Activated CD8-positive, alpha-beta memory T cell treated with anti-CD3 and anti-CD28 coated beads, Interleukin-2, amount 10 ng/mL, durations not matched to agents 7 days and 5 days (primary cell): ENCODE measurements at regions not wholly inside any gene's neighbourhood (a gene's known extent, or its start where the extent isn't known, plus 50 kb on each side); places are given as distances from the start of the nearest gene placed in this dataset.
"Not testable (repeated sequence)": the region's sequence is repeated elsewhere in the genome, so short reads cannot be mapped to it uniquely, and the experiment has no call there.

ENCODE experiments used
- ATAC-seq: fragments of 150-1000 bp; cut with Tn5 transposase; one replicate; pipeline ENCODE4 v1.10.0; 2021; ENCODE audit warnings: moderate library complexity
- CTCF ChIA-PET: fragments of 350-600 bp; sonication (Branson Sonifier 250); formaldehyde crosslinking; loops from one replicate; lab custom pipeline; 2021; ENCODE audit warnings: antibody characterized with exemption; lab: Charles Lee
- DNase-seq: peaks from one replicate; pipeline ENCODE4 v3.0.0-alpha.2; 2020
- H3K27ac Mint-ChIP-seq: one replicate; pipeline ENCODE4 v1.8.0; 2021; ENCODE audit warnings: mild to moderate bottlenecking, mixed read lengths
- H3K27me3 Mint-ChIP-seq: one replicate; pipeline ENCODE4 v1.8.0; 2021; ENCODE audit warnings: mixed read lengths
- H3K36me3 Mint-ChIP-seq: one replicate; pipeline ENCODE4 v1.8.0; 2021; ENCODE audit warnings: mild to moderate bottlenecking, mixed read lengths
- H3K4me1 Mint-ChIP-seq: one replicate; pipeline ENCODE4 v1.8.0; 2021; ENCODE audit warnings: mixed read lengths
- H3K4me3 Mint-ChIP-seq: one replicate; pipeline ENCODE4 v1.8.0; 2021; ENCODE audit warnings: mild to moderate bottlenecking, moderate library complexity, mixed read lengths
- H3K9me3 Mint-ChIP-seq: one replicate; pipeline ENCODE4 v1.8.0; 2022; ENCODE audit warnings: low read depth, mixed read lengths

DNA sequence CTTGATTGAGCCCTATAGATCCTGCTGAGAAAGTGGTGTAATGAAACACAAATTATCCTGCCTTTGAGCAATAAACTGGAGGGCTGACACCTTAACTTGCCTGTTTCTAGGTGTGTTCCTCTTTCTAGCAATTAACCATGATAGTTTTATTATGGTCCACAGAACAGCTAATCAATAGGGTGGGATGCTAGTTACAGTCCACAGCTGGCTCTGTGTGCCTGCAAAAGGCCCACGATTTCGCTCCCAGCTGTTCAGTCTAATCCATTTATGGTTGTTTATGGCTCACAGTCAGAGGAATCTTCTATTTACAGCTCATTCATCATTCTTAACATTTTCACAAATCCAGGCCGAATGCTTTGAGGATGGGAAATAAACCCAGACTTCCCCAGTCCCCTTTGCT, 674.9 kb downstream of the SMARCA1 start:
- CTCF ChIA-PET: no interaction called here
- ATAC-seq: no peak
- Mint-ChIP-seq H3K36me3 (no peaks in the 10 kb centered on the region), H3K9me3 (no peaks in the 10 kb centered on the region), H3K4me1 (no peaks in the 10 kb centered on the region), H3K27ac (no peak overlapping the region), H3K27me3 (no peaks in the 10 kb centered on the region), H3K4me3 (no peak overlapping the region)
- DNase-seq: no peak

DNA sequence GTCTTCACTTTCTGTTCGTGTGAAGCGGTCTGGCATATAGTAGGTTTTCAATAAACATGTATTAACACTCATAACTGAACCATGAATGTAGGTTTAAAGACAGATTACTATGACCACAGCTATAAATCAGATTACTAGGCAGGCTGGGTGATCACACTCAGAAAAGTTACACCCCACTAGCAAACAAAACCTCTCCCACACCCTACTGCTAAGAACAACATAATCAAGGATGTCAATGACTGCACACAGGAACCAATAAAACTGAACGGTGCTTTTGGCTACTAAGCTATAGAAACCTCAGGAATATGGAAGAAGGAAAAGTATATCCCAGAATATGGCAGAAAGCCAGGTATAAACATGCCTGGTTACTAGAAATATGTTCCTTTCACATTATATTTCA, 676.9 kb downstream of the SMARCA1 start:
- H3K9me3 Mint-ChIP-seq: no peaks in the 10 kb centered on the region
- no peaks in the 10 kb centered on the region for H3K36me3 Mint-ChIP-seq
- no peak for ATAC-seq
- no peak for DNase-seq
- no peak overlapping the region for H3K27ac Mint-ChIP-seq
- H3K27me3 Mint-ChIP-seq: no peaks in the 10 kb centered on the region
- CTCF ChIA-PET: no interaction called here
- no peak overlapping the region for H3K4me3 Mint-ChIP-seq
- H3K4me1 Mint-ChIP-seq: no peaks in the 10 kb centered on the region

DNA sequence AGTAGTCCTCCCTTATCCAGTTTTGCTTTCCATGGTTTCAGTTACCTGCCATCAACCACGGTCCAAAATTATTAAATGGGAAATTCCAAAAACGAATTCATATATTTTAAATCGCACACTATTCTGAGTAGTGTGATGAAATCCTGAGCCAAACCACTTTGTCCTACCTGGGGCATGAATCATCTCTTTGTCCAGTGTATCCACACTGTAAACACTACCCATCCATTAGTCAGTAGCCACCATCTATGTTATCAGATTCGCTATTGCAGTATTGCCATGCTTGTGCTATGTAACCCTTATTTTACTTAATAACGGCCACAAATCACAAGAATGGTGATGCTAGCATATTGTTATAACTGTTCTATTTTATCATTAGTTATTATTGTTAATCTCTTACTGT, 704.6 kb downstream of the SMARCA1 start:
- CTCF ChIA-PET: no interaction called here
- DNase-seq: no peak
- ATAC-seq: no peak
- Mint-ChIP-seq H3K27ac (no peak overlapping the region), H3K27me3 (no peaks in the 10 kb centered on the region), H3K4me1 (no peaks in the 10 kb centered on the region), H3K36me3 (no peaks in the 10 kb centered on the region), H3K9me3 (no peaks in the 10 kb centered on the region), H3K4me3 (no peak overlapping the region)

DNA sequence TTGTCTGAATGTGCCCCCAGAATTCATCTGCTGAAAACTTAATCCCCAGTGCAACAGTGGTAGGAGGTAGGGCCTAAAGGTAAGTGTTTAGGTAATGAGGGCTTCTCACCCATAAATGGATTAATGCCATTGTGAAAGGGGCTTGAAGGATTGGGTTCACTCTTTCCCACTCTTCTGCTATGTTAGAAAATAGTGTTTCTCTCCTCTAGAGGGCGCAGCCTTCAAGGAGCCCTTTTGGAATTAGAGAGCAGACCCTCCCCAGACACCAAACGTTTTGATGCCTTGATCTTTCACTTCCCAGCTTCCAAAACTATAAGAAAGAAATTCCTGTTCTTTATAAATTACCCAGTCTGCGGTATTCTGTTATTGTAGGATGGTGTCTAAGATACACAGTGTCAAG, 706.4 kb downstream of the SMARCA1 start:
- H3K27me3 Mint-ChIP-seq: no peaks in the 10 kb centered on the region

DNA sequence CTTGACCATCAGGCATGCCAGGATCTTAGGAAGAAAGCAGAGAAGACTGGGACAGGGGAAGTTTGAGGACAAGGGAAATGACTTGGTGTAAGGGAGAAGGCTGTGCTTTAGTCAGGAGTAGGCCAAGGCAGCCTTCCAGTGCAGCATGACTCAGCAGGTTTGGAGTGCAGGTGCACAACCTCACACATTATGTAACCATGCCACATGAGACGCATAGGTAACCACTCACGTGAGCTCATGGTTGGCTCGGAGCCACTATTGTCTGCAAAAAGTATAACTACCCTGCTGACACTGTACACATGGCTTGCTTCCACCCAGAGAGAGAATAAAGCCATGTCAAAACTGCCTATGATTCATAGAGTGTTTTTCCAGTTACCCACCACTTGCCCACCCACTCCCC, 715.9 kb downstream of the SMARCA1 start:
- no peaks in the 10 kb centered on the region for H3K36me3 Mint-ChIP-seq
- CTCF ChIA-PET: no interaction called here
- H3K27me3 Mint-ChIP-seq: no peaks in the 10 kb centered on the region
- DNase-seq (no peak), ATAC-seq (no peak)
- H3K4me3 Mint-ChIP-seq: no peak overlapping the region
- H3K4me1 Mint-ChIP-seq: no peaks in the 10 kb centered on the region
- no peak overlapping the region for H3K27ac Mint-ChIP-seq
- no peaks in the 10 kb centered on the region for H3K9me3 Mint-ChIP-seq

More for the DNA sequence above, 706.4 kb downstream of the SMARCA1 start:
- Mint-ChIP-seq H3K4me1 (no peaks in the 10 kb centered on the region), H3K4me3 (no peak overlapping the region), H3K27ac (no peak overlapping the region), H3K36me3 (no peaks in the 10 kb centered on the region), H3K9me3 (no peaks in the 10 kb centered on the region)
- no peak for DNase-seq
- no peak for ATAC-seq
- CTCF ChIA-PET: no interaction called here

DNA sequence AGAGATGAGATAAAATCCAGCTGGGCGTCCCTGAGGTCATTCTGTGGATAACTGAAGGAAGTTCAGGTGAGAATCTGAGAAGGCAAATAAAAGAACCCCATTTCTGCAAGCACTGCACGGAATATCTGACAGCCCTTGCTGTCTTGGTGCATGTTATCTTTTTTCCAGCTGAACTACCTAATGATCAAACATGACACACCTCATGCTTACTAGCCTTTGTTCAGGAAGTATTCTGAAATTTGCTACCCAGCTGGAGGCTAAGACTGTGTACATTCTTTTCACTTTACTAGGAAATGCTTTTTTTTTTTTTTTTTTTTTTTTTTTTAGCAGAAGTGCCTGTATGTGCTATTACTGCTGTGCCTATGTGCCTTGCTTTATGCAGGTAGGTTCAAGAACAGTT, 718.1 kb downstream of the SMARCA1 start:
- Mint-ChIP-seq H3K27ac (no peak overlapping the region), H3K36me3 (no peaks in the 10 kb centered on the region), H3K4me3 (no peak overlapping the region), H3K4me1 (no peaks in the 10 kb centered on the region), H3K27me3 (no peaks in the 10 kb centered on the region), H3K9me3 (no peaks in the 10 kb centered on the region)
- CTCF ChIA-PET: no interaction called here
- ATAC-seq (no peak), DNase-seq (no peak)

DNA sequence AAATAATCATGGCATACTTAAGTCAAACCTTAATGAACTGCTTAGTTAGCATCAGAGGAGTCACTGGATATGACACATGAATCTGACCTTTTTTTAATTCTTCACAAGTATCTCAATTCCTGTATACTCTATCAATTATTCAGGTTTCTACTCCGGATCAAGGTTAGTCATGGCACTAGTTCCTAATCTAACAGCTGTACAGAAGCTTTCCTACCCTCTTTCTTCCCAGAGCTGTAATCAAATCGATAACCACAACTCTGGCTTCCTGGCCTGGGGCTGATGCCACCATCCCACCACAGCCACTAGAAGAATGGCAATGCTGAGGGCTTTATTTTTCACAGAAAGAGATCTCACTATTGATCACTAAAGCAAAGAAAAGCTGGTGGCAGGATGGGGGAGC, 718.5 kb downstream of the SMARCA1 start:
- Mint-ChIP-seq H3K36me3 (no peaks in the 10 kb centered on the region), H3K4me3 (no peak overlapping the region), H3K27me3 (no peaks in the 10 kb centered on the region), H3K4me1 (no peaks in the 10 kb centered on the region), H3K9me3 (no peaks in the 10 kb centered on the region), H3K27ac (no peak overlapping the region)
- no peak for DNase-seq
- ATAC-seq: no peak
- CTCF ChIA-PET: no interaction called here

DNA sequence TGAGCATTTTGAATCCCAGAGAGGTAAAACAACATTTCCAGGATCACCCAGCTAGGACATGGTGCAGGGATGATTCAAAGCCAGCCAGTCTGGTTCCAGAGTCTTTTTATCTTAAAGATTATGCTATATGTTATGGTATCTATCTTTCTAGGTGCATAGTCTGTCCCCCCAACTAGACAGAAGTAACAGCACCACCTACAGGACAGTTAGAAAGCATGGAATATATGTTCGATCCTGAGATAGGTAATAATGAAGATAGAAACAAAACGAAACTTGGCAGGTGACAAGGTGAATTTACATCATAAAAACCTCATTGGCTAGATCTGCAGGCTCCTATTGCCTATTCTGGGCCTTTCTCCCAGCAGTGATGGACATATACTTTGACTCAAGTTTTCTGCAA, 723.2 kb downstream of the SMARCA1 start:
- CTCF ChIA-PET: no interaction called here
- Mint-ChIP-seq H3K9me3 (peaks cover 2% of the 10 kb centered on the region), H3K36me3 (no peaks in the 10 kb centered on the region), H3K27ac (no peak overlapping the region), H3K27me3 (no peaks in the 10 kb centered on the region), H3K4me3 (no peak overlapping the region), H3K4me1 (no peaks in the 10 kb centered on the region)
- ATAC-seq: no peak
- DNase-seq: no peak

DNA sequence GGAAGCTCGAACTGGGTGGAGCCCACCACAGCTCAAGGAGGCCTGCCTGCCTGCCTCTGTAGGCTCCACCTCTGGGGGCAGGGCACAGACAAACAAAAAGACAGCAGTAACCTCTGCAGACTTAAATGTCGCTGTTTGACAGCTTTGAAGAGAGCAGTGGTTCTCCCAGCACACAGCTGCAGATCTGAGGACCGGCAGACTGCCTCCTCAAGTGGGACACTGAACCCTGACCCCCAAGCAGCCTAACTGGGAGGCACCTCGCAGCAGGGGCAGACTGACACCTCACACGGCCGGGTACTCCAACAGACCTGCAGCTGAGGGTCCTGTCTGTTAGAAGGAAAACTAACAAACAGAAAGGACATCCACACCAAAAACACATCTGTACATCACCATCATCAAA, 730.9 kb upstream of the ACTRT1 start:
- CTCF ChIA-PET, ATAC-seq: not testable (repeated sequence)
- H3K4me3 Mint-ChIP-seq: peak overlapping the region; percentile 20

DNA sequence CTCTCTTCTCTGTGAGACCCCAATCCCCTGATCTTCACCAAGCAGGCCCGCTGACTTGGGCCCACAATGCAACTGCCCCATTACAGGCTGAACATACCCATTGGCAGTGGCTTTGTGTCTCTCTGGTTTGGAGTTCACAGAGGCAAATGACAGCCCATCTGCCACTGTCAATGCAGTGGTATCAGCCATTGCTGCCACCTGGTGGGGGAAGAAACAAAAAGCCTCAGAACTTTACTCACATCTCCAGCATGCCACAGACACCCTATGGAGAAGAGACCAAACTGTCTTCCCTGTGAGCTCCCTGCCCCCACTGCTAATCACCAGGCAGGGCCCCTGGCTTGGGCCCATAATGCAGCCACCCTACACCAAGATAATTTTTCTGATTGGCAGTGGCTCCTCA, 729.3 kb upstream of the ACTRT1 start:
- DNase-seq (peak; percentile 39), ATAC-seq (no peak)
- no peaks in the 10 kb centered on the region for H3K9me3 Mint-ChIP-seq
- CTCF ChIA-PET: no interaction called here
- H3K27ac Mint-ChIP-seq: no peak overlapping the region
- peaks cover 4% of the 10 kb centered on the region for H3K4me1 Mint-ChIP-seq
- H3K27me3 Mint-ChIP-seq: no peaks in the 10 kb centered on the region
- no peaks in the 10 kb centered on the region for H3K36me3 Mint-ChIP-seq
- no peak overlapping the region for H3K4me3 Mint-ChIP-seq

More for the DNA sequence above, 730.9 kb upstream of the ACTRT1 start:
- not testable (repeated sequence) for DNase-seq, H3K27ac Mint-ChIP-seq, H3K9me3 Mint-ChIP-seq, H3K27me3 Mint-ChIP-seq, H3K4me1 Mint-ChIP-seq, H3K36me3 Mint-ChIP-seq

DNA sequence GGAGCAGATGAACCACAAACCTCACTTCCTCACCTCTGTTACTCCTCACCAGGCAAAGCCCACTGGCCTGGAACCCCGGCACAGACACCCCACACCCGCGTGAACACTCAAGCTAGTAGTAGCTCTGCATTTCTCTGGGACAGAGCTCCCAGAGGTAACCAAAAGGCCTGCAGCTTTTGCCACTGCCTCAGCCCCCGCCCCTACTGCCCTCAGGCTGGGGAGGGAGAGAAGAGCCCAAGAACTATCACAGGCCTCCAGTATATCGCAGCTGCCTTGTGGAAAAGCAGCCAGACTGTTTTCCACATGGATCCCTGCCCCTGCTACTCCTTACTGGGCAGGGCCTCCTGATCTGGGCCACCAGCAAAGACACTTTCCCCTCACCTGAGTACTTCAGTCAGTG, 728.7 kb upstream of the ACTRT1 start:
- ATAC-seq (no peak), DNase-seq (no peak)
- Mint-ChIP-seq H3K27ac (no peak overlapping the region), H3K4me3 (no peak overlapping the region), H3K4me1 (peaks cover 4% of the 10 kb centered on the region), H3K27me3 (no peaks in the 10 kb centered on the region), H3K9me3 (no peaks in the 10 kb centered on the region), H3K36me3 (no peaks in the 10 kb centered on the region)
- CTCF ChIA-PET: no interaction called here

DNA sequence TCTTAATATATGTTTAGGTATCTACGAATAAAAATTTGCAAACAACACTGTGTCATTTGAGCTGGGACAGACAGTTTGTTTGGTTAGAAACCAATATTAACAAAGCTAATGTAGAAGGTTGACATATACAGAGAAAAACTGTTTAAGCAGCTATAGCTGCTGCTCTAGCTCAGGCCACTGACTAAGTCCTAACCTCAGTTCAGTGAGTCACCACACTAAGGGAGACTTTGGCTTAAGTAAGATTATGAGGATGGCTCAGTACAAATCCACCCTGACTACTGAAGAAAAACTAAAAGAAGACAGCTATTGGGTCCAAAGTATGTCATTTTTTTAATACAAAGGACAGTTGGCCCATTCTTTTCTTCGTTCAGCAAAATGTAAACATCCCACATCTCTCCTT, 717.3 kb upstream of the ACTRT1 start:
- CTCF ChIA-PET: no interaction called here
- ATAC-seq: no peak
- Mint-ChIP-seq H3K9me3 (no peaks in the 10 kb centered on the region), H3K4me3 (no peak overlapping the region), H3K4me1 (no peaks in the 10 kb centered on the region), H3K27ac (no peak overlapping the region), H3K27me3 (no peaks in the 10 kb centered on the region), H3K36me3 (no peaks in the 10 kb centered on the region)
- no peak for DNase-seq

DNA sequence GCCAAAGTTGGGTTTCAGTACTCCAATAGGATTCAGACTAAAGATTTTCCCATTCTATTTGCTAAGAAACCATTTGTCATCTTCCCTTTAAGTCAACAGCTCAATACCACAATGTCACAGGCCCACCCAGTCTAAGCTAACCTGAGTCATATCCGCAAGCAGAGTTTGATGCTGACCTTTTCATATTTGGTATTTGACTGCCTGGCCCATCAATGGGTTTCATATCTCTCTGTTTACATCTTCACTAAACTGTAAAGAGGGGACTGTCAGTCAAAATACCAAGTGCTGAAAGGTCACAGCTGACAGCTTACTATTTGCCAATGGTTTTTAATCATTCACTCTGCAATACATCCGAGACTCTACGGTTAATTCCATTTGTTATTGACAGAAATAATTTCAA, 707.5 kb upstream of the ACTRT1 start:
- CTCF ChIA-PET: no interaction called here
- Mint-ChIP-seq H3K4me1 (no peaks in the 10 kb centered on the region), H3K9me3 (no peaks in the 10 kb centered on the region), H3K27ac (no peak overlapping the region), H3K4me3 (no peak overlapping the region), H3K27me3 (no peaks in the 10 kb centered on the region), H3K36me3 (no peaks in the 10 kb centered on the region)
- DNase-seq: no peak
- no peak for ATAC-seq

DNA sequence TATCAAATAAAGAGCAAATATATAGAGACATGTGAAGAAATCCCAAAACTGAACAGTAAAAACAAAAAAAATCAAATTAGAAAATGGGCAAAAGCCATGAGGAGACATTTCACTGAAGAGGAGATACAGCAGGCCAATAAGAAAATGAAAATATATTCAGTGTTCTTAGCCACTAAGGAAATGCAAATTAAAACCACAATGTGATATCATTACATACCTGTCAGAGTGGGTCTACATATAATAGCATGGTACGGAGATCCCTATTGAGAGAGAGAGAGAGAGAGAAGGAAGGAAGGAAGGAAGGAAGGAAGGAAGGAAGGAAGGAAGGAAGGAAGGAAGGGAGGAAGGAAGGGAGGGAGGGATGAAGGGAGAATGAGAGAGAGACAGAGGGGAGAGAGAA, 707.0 kb upstream of the ACTRT1 start:
- Mint-ChIP-seq H3K27ac (no peak overlapping the region), H3K9me3 (no peaks in the 10 kb centered on the region), H3K4me1 (no peaks in the 10 kb centered on the region), H3K36me3 (no peaks in the 10 kb centered on the region), H3K4me3 (no peak overlapping the region), H3K27me3 (no peaks in the 10 kb centered on the region)
- DNase-seq (no peak), ATAC-seq (no peak)
- CTCF ChIA-PET: no interaction called here

DNA sequence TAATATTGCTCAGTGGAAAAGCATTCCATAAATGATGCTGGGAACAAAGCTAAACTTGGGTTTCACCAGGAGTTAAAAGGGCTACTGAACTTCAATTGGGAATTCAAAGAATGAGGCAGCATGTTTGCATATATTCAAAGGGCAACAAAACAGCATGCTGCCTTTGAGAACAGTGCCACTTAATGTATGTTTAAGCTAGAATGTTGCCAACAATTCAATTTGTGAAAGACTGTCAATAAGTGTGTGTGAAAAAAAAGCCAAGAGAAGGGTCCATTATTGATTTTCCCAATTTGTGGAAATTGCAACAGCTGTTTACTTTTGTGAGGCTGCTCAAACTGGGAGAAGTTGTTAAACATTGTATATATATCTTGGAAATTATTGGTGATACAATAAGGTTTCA, 701.9 kb upstream of the ACTRT1 start:
- Mint-ChIP-seq H3K27ac (no peak overlapping the region), H3K27me3 (no peaks in the 10 kb centered on the region), H3K9me3 (no peaks in the 10 kb centered on the region), H3K4me1 (no peaks in the 10 kb centered on the region), H3K4me3 (no peak overlapping the region), H3K36me3 (no peaks in the 10 kb centered on the region)
- CTCF ChIA-PET: no interaction called here
- no peak for DNase-seq
- no peak for ATAC-seq
